ENCODE measurements at regions not wholly inside any gene's neighbourhood (a gene's known extent, or its start where the extent isn't known, plus 50 kb on each side); places are given as distances from the start of the nearest gene placed in this dataset.

DNA sequence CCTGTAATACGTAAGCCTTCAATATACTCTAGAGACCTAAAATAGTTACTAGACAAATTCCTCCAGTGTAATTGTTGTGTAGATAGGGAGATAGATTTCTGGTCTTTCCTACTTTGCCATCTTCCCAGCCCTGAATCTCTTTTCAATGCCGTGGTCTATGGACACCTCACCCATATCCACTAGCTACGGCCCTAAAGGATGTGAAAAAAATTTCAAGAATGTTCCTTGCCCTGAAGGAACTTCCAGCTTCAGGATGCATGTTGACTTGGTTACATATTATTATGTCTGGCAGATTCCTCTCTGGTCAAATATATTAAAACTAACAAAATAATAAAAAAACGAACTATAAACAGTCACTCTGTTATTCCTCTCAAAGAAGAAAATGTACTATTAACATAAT, 52.4 kb upstream of the TSPAN5 start:
- no peak for TF ChIP-seq POLR2A (IDR thresholded peaks at IDR 0.05)
- TF ChIP-seq, protein P1, sequence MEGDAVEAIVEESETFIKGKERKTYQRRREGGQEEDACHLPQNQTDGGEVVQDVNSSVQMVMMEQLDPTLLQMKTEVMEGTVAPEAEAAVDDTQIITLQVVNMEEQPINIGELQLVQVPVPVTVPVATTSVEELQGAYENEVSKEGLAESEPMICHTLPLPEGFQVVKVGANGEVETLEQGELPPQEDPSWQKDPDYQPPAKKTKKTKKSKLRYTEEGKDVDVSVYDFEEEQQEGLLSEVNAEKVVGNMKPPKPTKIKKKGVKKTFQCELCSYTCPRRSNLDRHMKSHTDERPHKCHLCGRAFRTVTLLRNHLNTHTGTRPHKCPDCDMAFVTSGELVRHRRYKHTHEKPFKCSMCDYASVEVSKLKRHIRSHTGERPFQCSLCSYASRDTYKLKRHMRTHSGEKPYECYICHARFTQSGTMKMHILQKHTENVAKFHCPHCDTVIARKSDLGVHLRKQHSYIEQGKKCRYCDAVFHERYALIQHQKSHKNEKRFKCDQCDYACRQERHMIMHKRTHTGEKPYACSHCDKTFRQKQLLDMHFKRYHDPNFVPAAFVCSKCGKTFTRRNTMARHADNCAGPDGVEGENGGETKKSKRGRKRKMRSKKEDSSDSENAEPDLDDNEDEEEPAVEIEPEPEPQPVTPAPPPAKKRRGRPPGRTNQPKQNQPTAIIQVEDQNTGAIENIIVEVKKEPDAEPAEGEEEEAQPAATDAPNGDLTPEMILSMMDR (IDR thresholded peaks at IDR 0.05) = no peak

Data from testis (tissue), 2 donors.